ACC112 (cell line): ENCODE measurements at regions not wholly inside any gene's neighbourhood (a gene's known extent, or its start where the extent isn't known, plus 50 kb on each side); places are given as distances from the start of the nearest gene placed in this dataset.
"Not testable (repeated sequence)": the region's sequence is repeated elsewhere in the genome, so short reads cannot be mapped to it uniquely, and the experiment has no call there.

ENCODE experiments used
- H2AFZ ChIP-seq: fragments of 200-600 bp; sonication (generic); one replicate; pipeline ENCODE4 v1.6.0; 2017; ENCODE audit warnings: antibody characterized with exemption, low read length; ENCODE audit not compliant: unreplicated experiment
- H3K27ac ChIP-seq: fragments of 200-600 bp; sonication (generic); 2 replicates; pipeline ENCODE4 v1.5.1; 2014; ENCODE audit warnings: low read depth, mild to moderate bottlenecking, antibody characterized with exemption, low read length, moderate library complexity
- H3K27me3 ChIP-seq: fragments of 200-600 bp; sonication (generic); 2 replicates; pipeline ENCODE4 v1.6.1; 2014; ENCODE audit warnings: mild to moderate bottlenecking, antibody characterized with exemption, low read length, moderate library complexity, mixed read lengths; ENCODE audit not compliant: insufficient read depth
- H3K36me3 ChIP-seq: fragments of 200-600 bp; sonication (generic); 2 replicates; pipeline ENCODE4 v1.6.1; 2016; ENCODE audit warnings: mild to moderate bottlenecking, antibody characterized with exemption, low read length, moderate library complexity, mixed read lengths; ENCODE audit not compliant: insufficient read depth
- H3K4me1 ChIP-seq: fragments of 200-600 bp; sonication (generic); one replicate; pipeline ENCODE4 v1.6.1; 2016; ENCODE audit warnings: low read length, mixed read lengths; ENCODE audit not compliant: insufficient read depth, unreplicated experiment, control insufficient read depth
- H3K4me3 ChIP-seq: fragments of 200-600 bp; sonication (generic); 2 replicates; pipeline ENCODE4 v1.5.1; 2014; ENCODE audit warnings: mild to moderate bottlenecking, low read depth, low read length
- H3K79me2 ChIP-seq: fragments of 200-600 bp; sonication (generic); one replicate; pipeline ENCODE4 v1.6.0; 2016; ENCODE audit warnings: low read length; ENCODE audit not compliant: control insufficient read depth, unreplicated experiment, insufficient read depth

GRCh38 chr5:7274203-7274602 is 121.7 kb upstream of the ADCY2 start:
- H2AFZ ChIP-seq = no peak overlapping the region
- H3K27me3 ChIP-seq = no peaks in the 10 kb centered on the region
- no peaks in the 10 kb centered on the region for H3K79me2 ChIP-seq
- no peaks in the 10 kb centered on the region for H3K4me1 ChIP-seq
- H3K36me3 ChIP-seq = no peaks in the 10 kb centered on the region
- H3K4me3 ChIP-seq = no peak overlapping the region
- H3K27ac ChIP-seq = no peak overlapping the region

GRCh38 chr5:7289634-7290033 is 106.3 kb upstream of the ADCY2 start:
- H2AFZ ChIP-seq, H3K4me3 ChIP-seq, H3K27ac ChIP-seq, H3K79me2 ChIP-seq, H3K36me3 ChIP-seq, H3K27me3 ChIP-seq, H3K4me1 ChIP-seq: not testable (repeated sequence)

DNA sequence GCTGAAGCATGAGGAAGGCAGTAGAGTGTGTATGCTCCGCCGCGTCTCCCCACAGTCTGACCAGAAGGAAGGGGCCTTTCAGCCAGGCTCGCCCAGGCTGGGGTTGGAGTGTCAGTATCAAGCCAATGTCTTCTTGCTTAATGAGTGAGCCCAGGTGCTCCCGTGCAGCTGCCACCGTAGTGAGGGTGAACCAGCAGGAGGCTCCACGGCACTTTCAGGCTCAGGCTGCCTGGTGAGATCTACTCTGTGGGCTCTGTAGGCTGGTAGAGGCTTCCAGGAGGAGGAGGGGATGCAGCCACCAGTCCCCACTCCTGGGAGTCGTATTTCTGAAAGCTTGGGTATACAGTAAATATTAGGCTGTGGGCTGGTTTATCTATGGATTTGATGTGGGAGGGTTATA is 98.1 kb upstream of the ADCY2 start:
- not testable (repeated sequence) for H3K4me3 ChIP-seq

DNA sequence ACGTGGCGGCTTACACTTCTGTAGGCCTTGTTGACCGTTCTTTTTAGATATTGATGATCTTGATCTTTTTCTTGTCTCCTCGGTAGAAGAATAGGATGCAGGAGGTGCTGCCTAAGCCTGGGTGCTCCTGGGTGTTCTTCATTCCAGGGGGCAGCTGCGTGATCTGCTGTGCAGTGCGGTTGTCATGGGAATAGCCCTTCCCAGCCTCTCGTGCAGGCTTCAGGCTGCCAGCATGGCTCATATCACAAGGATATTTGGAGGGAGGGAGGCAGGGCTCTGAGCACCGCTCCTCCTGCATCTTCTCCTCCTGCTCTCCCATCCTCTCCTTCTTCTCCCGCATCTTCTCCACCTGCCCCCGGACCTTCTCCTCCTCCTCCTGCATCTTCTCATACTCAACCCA is 96.2 kb upstream of the ADCY2 start:
- not testable (repeated sequence) for H3K4me3 ChIP-seq, H3K36me3 ChIP-seq, H3K27ac ChIP-seq, H3K79me2 ChIP-seq, H2AFZ ChIP-seq, H3K4me1 ChIP-seq, H3K27me3 ChIP-seq

More for the DNA sequence above, 98.1 kb upstream of the ADCY2 start:
- H3K27me3 ChIP-seq, H3K79me2 ChIP-seq, H3K4me1 ChIP-seq, H2AFZ ChIP-seq, H3K27ac ChIP-seq, H3K36me3 ChIP-seq: not testable (repeated sequence)

DNA sequence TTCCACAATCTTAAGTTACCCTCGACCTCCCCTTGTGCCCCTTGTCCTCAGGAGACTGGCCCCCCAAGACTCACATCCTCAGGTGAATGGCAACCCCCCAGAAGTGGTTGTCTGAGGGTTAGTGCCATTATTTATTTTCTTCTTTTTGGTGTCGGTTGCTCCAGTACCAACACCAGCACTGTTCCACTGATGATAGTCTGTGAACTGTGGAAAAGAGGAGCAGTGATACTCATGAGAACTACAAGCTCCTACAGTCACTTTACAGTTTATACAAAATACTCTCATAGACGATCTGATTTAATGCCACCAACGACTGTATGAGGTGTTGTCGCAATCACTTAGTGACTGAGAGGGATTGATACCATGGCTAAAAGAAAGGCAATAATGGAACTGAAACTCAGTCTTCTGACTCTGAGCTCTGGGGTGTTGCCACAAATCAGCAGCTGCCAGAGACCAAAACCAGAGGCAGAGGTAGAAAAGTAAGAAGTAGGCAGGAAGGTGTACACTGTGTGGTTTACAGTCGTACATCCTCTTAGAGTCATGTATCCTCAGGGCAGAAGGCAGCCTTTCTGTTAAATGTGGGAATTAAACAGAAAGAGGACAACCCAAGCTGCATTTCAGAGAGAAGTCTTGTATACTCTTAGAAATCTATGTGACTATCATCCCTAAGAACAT is 90.8 kb upstream of the ADCY2 start:
- not testable (repeated sequence) for H3K4me1 ChIP-seq, H2AFZ ChIP-seq, H3K4me3 ChIP-seq, H3K36me3 ChIP-seq, H3K27ac ChIP-seq, H3K79me2 ChIP-seq, H3K27me3 ChIP-seq

GRCh38 chr5:7306556-7306955 is 89.4 kb upstream of the ADCY2 start:
- H3K79me2 ChIP-seq, H3K4me3 ChIP-seq, H3K27me3 ChIP-seq, H3K36me3 ChIP-seq, H3K4me1 ChIP-seq, H2AFZ ChIP-seq, H3K27ac ChIP-seq: not testable (repeated sequence)

GRCh38 chr5:7307709-7308108 is 88.2 kb upstream of the ADCY2 start:
- H3K79me2 ChIP-seq, H3K27ac ChIP-seq: not testable (repeated sequence)

DNA sequence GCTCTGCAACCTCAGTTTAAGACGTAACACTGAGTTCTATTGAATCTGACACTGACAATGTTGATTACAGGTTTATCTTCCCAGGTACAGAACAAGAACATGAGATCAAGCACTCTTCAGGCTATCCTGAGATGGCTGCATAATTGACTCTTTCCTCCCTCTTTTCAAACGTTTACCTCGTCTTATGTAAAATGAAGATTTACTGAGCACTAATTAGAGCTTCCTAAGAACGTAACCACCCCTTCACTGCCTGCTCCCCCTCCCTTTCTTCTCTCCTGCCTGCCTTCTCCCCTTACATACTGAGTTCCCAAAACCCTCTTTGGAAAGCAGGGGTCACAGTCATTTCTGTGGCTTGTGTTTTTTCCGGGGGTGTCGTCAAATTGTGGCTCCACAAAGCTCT is 86.2 kb upstream of the ADCY2 start:
- not testable (repeated sequence) for H2AFZ ChIP-seq, H3K36me3 ChIP-seq, H3K79me2 ChIP-seq, H3K4me1 ChIP-seq, H3K27ac ChIP-seq, H3K4me3 ChIP-seq, H3K27me3 ChIP-seq

More at GRCh38 chr5:7307709-7308108, 88.2 kb upstream of the ADCY2 start:
- H3K4me3 ChIP-seq, H3K36me3 ChIP-seq, H3K27me3 ChIP-seq, H3K4me1 ChIP-seq, H2AFZ ChIP-seq: not testable (repeated sequence)

GRCh38 chr5:7310656-7311055 is 85.3 kb upstream of the ADCY2 start:
- not testable (repeated sequence) for H3K79me2 ChIP-seq, H3K4me3 ChIP-seq, H3K27me3 ChIP-seq, H3K4me1 ChIP-seq, H2AFZ ChIP-seq, H3K27ac ChIP-seq, H3K36me3 ChIP-seq

- no peaks in the 10 kb centered on the region for H3K27me3 ChIP-seq
- H3K79me2 ChIP-seq = no peaks in the 10 kb centered on the region
- no peaks in the 10 kb centered on the region for H3K36me3 ChIP-seq
- H2AFZ ChIP-seq = no peak overlapping the region
- H3K4me1 ChIP-seq = no peaks in the 10 kb centered on the region
- H3K4me3 ChIP-seq = no peak overlapping the region
- H3K27ac ChIP-seq = no peak overlapping the region
Observed at GRCh38 chr5:7315118-7315517, 80.8 kb upstream of the ADCY2 start.

DNA sequence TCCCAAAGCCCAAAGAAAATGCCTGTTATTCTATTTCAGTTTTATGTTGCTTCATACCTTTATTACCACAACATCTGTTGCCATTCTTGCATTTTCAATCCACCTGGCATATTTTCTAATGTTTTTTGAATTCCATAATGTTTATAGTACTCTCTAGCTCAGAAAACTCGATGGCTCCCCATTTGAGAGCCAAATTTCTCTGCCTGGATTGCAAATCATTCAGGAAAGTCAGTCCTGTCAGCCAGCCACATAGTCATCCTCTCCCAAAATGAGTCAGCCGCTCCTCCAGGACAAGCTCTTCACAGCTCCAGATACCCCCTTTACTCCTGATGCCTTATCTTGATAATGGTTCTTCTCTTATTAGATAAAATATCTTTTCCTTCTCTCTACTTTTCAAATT is 78.2 kb upstream of the ADCY2 start:
- Histone ChIP-seq H2AFZ (no peak overlapping the region), H3K4me1 (no peaks in the 10 kb centered on the region), H3K27me3 (no peaks in the 10 kb centered on the region), H3K27ac (no peak overlapping the region), H3K36me3 (no peaks in the 10 kb centered on the region), H3K4me3 (no peak overlapping the region), H3K79me2 (no peaks in the 10 kb centered on the region)
